ENCODE measurements at regions not wholly inside any gene's neighbourhood (a gene's known extent, or its start where the extent isn't known, plus 50 kb on each side); places are given as distances from the start of the nearest gene placed in this dataset.

- TF ChIP-seq CTCF (IDR thresholded peaks at IDR 0.05) (no peak), POLR2A (IDR thresholded peaks at IDR 0.05) (no peak)
Observed at GRCh38 chr4:30056016-30056766, 664.0 kb upstream of the PCDH7 start.
